HepG2 (cell line): ENCODE measurements at regions not wholly inside any gene's neighbourhood (a gene's known extent, or its start where the extent isn't known, plus 50 kb on each side); places are given as distances from the start of the nearest gene placed in this dataset.

Experiments used
- ARID3A ChIP-seq: IDR thresholded peaks from 2 replicates; pipeline ENCODE4 v1.6.1; 2012; ENCODE audit warnings: low read depth, low read length, improper control_type of control experiment
- CHD4 ChIP-seq: fragments of 200-600 bp; sonication (generic); IDR thresholded peaks from 2 replicates; pipeline ENCODE4 v1.7.0; 2017; ENCODE audit warnings: mild to moderate bottlenecking, low read length, borderline replicate concordance
- CTCF ChIP-seq: sonication (generic); formaldehyde crosslinking; IDR thresholded peaks from 2 replicates; pipeline ENCODE4 v1.5.0; 2020; ENCODE audit warnings: mild to moderate bottlenecking, missing genetic modification reagents, moderate library complexity
- FOXA1 ChIP-seq, 2 experiments: fragments of 450-650 bp in 1 of 2; sonication (generic) in 1 of 2; formaldehyde crosslinking in 1 of 2; IDR thresholded peaks; 2 replicates each; pipeline versions ENCODE4 v1.4.0 to v1.6.1; 2016 to 2020; ENCODE audit warnings: missing genetic modification reagents in 1 of 2
- FOXA3 ChIP-seq: IDR thresholded peaks from 2 replicates; pipeline ENCODE4 v1.6.1; 2016; ENCODE audit warnings: missing genetic modification reagents, missing compliant biosample characterization
- GATAD2A ChIP-seq: IDR thresholded peaks from 2 replicates; pipeline ENCODE4 v1.6.1; 2016
- MATR3 ChIP-seq: sonication (generic); formaldehyde crosslinking; IDR thresholded peaks from 2 replicates; pipeline ENCODE4 v1.4.0; 2020; ENCODE audit warnings: missing genetic modification reagents
- NFATC3 ChIP-seq: sonication (generic); formaldehyde crosslinking; IDR thresholded peaks from 2 replicates; pipeline ENCODE4 v1.5.1; 2020; ENCODE audit warnings: mild to moderate bottlenecking, missing genetic modification reagents
- SALL1 ChIP-seq: sonication (generic); formaldehyde crosslinking; IDR thresholded peaks from 2 replicates; pipeline ENCODE4 v1.8.0; 2022; ENCODE audit warnings: mild to moderate bottlenecking, missing genetic modification reagents
- SMAD3 ChIP-seq: sonication (generic); formaldehyde crosslinking; IDR thresholded peaks from 2 replicates; pipeline ENCODE4 v1.4.0; 2020; ENCODE audit warnings: missing genetic modification reagents
- SOX6 ChIP-seq, 2 experiments: fragments of 450-650 bp in 1 of 2; sonication (generic) in 1 of 2; formaldehyde crosslinking in 1 of 2; IDR thresholded peaks; 2 replicates each; pipeline versions ENCODE4 v1.4.0 to v1.6.1; 2017 to 2020; ENCODE audit warnings: antibody characterized with exemption in 1 of 2, mild to moderate bottlenecking in 1 of 2, missing genetic modification reagents in 1 of 2
- SP1 ChIP-seq, 2 experiments: fragments of 450-650 bp in 1 of 2; sonication (generic) in 1 of 2; formaldehyde crosslinking in 1 of 2; IDR thresholded peaks; 2 replicates each; pipeline versions ENCODE4 v1.4.0 to v1.6.1; 2016 to 2020; ENCODE audit warnings: missing genetic modification reagents in 1 of 2
- ZFP90 ChIP-seq: sonication (generic); formaldehyde crosslinking; IDR thresholded peaks from 2 replicates; pipeline ENCODE4 v1.8.0; 2022; ENCODE audit warnings: missing genetic modification reagents, mild to moderate bottlenecking, inconsistent platforms, borderline replicate concordance
- ZNF17 ChIP-seq: sonication (generic); formaldehyde crosslinking; IDR thresholded peaks from 2 replicates; pipeline ENCODE4 v1.5.0; 2020; ENCODE audit warnings: mild to moderate bottlenecking, missing genetic modification reagents
- ZNF563 ChIP-seq: sonication (generic); formaldehyde crosslinking; IDR thresholded peaks from 2 replicates; pipeline ENCODE4 v1.8.0; 2022; ENCODE audit warnings: mild to moderate bottlenecking, moderate library complexity, missing genetic modification reagents
- ZNF687 ChIP-seq: sonication (generic); formaldehyde crosslinking; IDR thresholded peaks from 2 replicates; pipeline ENCODE4 v1.5.1; 2020; ENCODE audit warnings: mild to moderate bottlenecking, missing genetic modification reagents, moderate library complexity
- ZNF704 ChIP-seq: sonication (generic); formaldehyde crosslinking; IDR thresholded peaks from 2 replicates; pipeline ENCODE4 v1.8.1; 2023; ENCODE audit warnings: mild to moderate bottlenecking, inconsistent platforms, moderate library complexity, missing genetic modification reagents, borderline replicate concordance
- ZNF777 ChIP-seq: sonication (generic); formaldehyde crosslinking; IDR thresholded peaks from 2 replicates; pipeline ENCODE4 v1.4.0; 2020; ENCODE audit warnings: missing genetic modification reagents
- ZNF781 ChIP-seq: sonication (generic); formaldehyde crosslinking; IDR thresholded peaks from 2 replicates; pipeline ENCODE4 v1.5.1; 2020; ENCODE audit warnings: borderline replicate concordance, mild to moderate bottlenecking, missing genetic modification reagents; ENCODE audit errors: not compliant biosample characterization
- ZUFSP ChIP-seq: sonication (generic); formaldehyde crosslinking; IDR thresholded peaks from 2 replicates; pipeline ENCODE4 v1.9.0; 2021; ENCODE audit warnings: missing genetic modification reagents, mild to moderate bottlenecking, borderline replicate concordance

- no peak for TF ChIP-seq ZNF687 (CRISPR knock-in tag)
- no peak for TF ChIP-seq NFATC3 (CRISPR knock-in tag)
- peak; percentile 86 for TF ChIP-seq FOXA3 (CRISPR knock-in tag)
- no peak for TF ChIP-seq ZNF563 (CRISPR knock-in tag)
- TF ChIP-seq SOX6 (IDR thresholded peaks at IDR 0.05), result no peak
- peak; percentile 87 for TF ChIP-seq SOX6 (CRISPR knock-in tag; IDR thresholded peaks at IDR 0.05)
- TF ChIP-seq ZNF17 (CRISPR knock-in tag), result no peak
- peak; percentile 23; the same call in 1 of the 2 replicates for TF ChIP-seq SALL1 (CRISPR knock-in tag)
- no peak for TF ChIP-seq ZNF781 (CRISPR knock-in tag)
- peak; percentile 42 for TF ChIP-seq CTCF (CRISPR knock-in tag)
- no peak for TF ChIP-seq FOXA1 (IDR thresholded peaks at IDR 0.05)
- TF ChIP-seq FOXA1 (CRISPR knock-in tag; IDR thresholded peaks at IDR 0.05), result peak; percentile 67
- TF ChIP-seq CHD4, result no peak
- TF ChIP-seq ZFP90, result no peak
- TF ChIP-seq GATAD2A (CRISPR knock-in tag), result peak; percentile 45; the same call in 1 of the 2 replicates
- no peak for TF ChIP-seq ZUFSP (CRISPR knock-in tag)
- no peak for TF ChIP-seq MATR3 (CRISPR knock-in tag)
- no peak for TF ChIP-seq ZNF777 (CRISPR knock-in tag)
- peak; percentile 34; the same call in 1 of the 2 replicates for TF ChIP-seq ARID3A
- no peak for TF ChIP-seq ZNF704
- no peak for TF ChIP-seq SMAD3
- TF ChIP-seq SP1 (IDR thresholded peaks at IDR 0.05), result no peak
- TF ChIP-seq SP1 (CRISPR knock-in tag; IDR thresholded peaks at IDR 0.05), result no peak
Measured at GRCh38 chr7:25996006-25996408, 156.0 kb upstream of the NFE2L3 start (continued).
